A673 (cell line): ENCODE measurements at regions not wholly inside any gene's neighbourhood (a gene's known extent, or its start where the extent isn't known, plus 50 kb on each side); places are given as distances from the start of the nearest gene placed in this dataset.

Experiments used
- EZH2 ChIP-seq: fragments of 200-600 bp; sonication (generic); IDR thresholded peaks from 2 replicates; pipeline ENCODE4 v1.6.1; 2017; ENCODE audit warnings: borderline replicate concordance, low read depth, mild to moderate bottlenecking, mixed read lengths, antibody characterized with exemption, low read length; ENCODE audit not compliant: poor library complexity, severe bottlenecking
- TF ChIP-seq, protein P1 (sequence below): fragments of 300-800, 200-600 bp; sonication (generic); conservative IDR thresholded peaks from 2 replicates; pipeline ENCODE4 v1.5.1; 2017; ENCODE audit warnings: low read depth, mild to moderate bottlenecking, antibody characterized with exemption, low read length, moderate library complexity, mixed read lengths

DNA sequence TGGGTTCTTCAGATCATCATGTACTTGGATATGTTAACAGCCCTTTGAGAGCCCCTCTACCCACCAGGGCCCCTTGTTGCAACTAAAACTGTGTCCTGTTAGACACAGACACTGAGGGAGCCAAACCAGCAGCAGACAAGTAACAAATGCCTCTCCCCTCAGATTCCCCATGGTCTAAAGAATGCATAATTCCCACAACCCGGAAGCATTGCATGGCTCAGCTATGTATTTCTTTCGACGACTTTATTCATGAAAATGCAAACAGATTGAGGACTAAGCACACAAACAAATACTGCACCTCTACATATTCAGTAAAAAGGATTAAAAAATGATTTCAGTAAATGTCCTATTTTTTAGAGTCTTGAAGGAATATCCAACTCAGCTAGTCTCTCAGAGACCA is 70.1 kb upstream of the HECW1 start:
- TF ChIP-seq, protein P1, sequence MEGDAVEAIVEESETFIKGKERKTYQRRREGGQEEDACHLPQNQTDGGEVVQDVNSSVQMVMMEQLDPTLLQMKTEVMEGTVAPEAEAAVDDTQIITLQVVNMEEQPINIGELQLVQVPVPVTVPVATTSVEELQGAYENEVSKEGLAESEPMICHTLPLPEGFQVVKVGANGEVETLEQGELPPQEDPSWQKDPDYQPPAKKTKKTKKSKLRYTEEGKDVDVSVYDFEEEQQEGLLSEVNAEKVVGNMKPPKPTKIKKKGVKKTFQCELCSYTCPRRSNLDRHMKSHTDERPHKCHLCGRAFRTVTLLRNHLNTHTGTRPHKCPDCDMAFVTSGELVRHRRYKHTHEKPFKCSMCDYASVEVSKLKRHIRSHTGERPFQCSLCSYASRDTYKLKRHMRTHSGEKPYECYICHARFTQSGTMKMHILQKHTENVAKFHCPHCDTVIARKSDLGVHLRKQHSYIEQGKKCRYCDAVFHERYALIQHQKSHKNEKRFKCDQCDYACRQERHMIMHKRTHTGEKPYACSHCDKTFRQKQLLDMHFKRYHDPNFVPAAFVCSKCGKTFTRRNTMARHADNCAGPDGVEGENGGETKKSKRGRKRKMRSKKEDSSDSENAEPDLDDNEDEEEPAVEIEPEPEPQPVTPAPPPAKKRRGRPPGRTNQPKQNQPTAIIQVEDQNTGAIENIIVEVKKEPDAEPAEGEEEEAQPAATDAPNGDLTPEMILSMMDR, result no peak
- no peak for TF ChIP-seq EZH2
